GM21737 (cell line): ENCODE measurements at regions not wholly inside any gene's neighbourhood (a gene's known extent, or its start where the extent isn't known, plus 50 kb on each side); places are given as distances from the start of the nearest gene placed in this dataset.

Source experiments
- ATAC-seq: cut with Tn5 transposase; IDR thresholded peaks from one replicate; pipeline ENCODE4 v1.9.1; 2021; ENCODE audit warnings: mild to moderate bottlenecking, moderate library complexity; ENCODE audit not compliant: unreplicated experiment

DNA sequence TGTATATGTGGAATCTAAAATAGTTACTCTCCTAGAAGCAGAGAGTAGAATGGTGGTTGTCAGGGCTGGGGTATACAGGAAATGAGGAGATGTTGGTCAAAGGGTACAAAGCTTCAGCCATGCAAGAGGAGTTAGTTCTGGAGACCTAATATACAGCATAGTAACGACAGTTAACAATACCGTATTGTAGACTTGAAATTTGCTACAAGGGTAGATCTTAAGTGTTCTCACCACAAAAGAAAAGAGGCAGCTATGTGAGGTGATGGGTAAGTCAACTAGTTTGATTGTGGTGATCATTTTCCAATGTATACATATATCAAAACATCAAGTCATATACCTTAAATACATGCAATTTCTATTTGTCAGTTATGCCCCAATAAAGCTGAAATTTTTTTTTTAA is 98.2 kb upstream of the CYP1B1 start:
- no peak for ATAC-seq

DNA sequence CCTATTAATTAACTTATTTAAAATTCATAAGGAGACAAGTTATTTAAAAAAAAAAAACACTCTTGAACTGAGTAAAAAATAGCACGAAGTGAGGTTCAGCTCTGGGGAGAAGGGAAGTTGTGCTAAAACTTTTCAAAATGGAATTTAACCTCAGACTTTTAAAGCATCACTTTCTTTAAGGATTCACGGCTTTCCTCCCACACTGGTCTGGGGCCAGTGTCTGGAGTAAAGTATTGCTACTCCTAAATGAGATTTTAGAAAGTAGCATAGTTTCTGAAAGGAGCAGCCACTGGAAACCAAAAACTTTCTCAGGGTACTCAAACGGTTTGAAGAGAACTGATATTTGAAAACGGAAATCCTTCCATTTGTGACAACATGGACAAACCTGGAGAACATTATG is 97.7 kb upstream of the CYP1B1 start:
- no peak for ATAC-seq

DNA sequence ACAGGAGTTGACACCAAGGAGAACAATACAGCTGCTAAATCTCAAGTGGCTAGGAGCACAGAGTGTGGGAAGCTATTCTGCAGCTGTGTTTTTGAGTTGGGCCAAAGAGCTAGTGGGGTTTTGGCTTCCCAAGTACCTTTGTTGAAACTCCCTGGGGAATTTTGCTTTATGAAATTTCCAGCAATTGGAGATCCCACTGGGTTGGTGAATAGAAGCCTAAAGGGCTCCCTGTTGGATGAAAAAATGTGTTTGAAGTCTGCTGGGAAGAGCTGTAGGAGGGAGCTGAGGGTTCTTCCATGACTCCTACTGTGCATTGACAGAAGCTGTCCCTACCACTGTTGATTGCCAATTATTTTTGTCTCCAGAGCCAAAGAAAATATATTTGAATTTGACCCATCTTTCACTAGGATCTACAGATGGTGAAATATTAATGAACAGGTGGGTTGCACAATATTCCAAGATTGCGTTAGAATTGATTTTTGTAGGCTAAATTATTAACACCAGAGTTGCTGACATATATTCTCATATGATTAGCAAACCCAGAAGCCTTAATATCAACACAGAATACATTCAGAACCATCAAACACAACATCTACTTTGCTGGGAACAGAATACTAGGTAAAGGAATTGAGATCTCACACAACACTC is 95.4 kb upstream of the CYP1B1 start:
- no peak for ATAC-seq

DNA sequence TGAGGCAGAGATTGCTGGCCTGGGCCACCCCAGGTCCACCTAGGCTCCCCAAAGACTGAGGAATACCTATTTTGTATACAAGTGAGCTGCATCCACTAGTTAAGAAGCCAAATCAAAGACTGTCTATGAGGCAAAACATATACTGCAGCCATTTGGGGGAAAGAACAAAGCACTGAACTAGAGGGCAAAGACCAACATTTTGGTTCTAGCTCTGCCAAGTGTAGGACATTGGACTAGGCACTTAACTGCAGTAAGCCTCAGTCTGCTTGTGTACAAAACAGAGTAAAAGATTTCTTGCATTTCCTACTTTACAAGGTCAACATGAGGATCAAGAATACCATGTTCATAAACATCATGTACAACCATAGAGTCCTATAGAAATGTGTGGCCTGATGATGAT is 94.8 kb upstream of the CYP1B1 start:
- ATAC-seq = no peak

DNA sequence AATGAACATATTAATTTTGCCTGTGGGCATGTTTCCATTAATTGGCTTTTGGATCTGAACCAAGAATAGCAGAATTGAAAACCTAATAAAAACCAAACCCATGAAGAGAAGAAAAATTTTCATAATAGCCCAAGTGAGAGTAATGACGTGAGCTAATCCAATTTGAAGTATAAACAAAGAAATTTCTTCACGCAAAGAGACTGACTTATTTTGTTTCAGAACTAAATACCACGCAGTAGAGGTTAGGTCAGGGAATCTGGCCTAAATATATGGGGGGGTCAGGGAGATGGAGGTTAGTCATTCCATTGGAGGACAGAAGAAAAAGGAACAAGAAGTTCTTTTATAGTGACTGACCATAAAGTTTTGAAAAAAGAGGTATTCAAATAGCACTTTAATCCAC is 94.1 kb upstream of the CYP1B1 start:
- ATAC-seq = no peak

DNA sequence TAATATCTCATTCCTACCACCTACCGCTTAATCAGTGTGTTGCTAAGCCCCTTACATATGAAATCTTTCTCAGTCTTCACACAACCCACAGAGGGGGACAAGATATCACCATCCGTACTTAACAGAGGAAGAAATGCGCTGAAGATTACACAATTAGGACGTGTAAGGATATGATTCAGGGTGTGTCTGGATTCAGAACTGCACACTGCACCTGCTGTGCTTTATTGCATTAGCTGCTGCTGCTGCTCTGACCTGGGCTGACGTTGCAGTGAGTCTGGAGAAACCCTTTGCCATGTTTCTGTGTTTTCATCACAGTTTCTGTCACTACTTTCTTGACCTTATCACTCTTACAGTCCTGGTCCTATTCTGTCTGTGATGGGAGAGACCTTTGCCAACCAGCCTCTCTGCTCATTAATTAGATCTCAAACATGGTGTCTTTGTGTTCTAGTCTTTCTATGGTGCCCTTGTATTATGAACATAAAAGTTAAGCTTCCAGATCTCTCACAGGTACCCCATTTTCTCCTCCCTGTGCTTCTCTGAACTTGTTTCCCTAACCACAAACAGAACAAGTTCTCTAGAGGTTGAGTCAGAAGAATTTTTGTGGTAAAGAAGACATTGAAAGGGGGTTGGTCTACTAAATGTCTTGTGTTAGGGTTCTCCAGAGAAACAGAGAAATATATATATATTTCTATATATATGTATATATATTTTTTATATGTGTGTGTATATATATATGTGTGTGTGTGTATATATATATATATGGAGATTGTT is 92.9 kb upstream of the CYP1B1 start:
- ATAC-seq = no peak

DNA sequence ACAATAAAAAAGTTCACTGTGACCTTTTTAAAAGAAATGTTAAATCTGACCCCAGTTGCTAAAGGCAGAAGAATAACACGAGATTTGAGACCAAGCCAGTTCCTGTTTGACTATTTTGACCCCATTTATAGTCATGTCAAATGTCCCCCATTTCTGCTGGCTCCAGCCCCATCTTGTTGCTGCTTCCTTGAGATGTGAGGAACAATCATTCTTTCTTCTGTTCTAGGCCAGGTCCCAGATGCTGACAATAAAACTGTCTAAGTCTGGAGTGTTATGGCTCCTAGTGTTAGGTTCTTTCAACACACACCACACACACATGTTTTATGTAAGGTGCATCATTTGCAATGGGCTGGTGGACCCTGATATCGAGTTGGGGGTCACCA is 92.0 kb upstream of the CYP1B1 start:
- no peak for ATAC-seq

DNA sequence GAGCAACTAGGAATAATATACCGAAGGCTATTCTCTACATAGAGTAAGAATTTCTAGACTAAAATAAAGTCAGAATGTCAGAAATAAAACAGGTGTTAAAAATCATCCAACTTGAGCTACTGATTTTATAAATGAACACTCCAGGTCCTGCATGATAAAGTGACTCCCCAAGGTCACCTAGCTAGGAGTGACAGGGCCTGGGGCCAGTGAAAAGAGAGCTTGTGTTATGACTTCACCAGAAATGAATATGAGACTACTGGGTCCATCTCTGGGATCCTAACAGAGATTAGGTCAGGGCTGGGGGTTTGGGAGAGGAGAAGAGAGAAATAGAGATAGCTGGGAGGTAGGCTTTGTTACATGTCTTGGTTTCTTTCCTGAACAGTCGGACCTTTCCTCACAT is 89.7 kb upstream of the CYP1B1 start:
- ATAC-seq = no peak

DNA sequence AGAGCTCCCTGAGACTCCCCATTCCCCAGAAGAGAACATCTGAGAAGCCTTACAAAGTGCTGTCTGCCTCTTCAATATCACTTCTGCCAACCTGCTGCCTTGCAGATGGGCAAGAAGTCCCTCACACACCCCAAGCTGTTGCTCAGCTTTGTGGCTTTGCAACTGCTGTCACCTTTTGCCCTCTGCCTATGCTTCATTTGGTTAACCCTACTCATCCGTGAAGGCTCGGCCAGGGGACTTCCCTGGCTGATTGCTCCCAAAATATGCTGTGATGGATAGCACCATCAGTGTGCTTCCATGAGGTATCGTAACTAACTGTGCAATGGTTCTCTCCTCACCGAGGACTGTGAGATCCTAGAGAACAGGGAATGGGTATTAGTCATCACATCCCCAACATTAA is 88.9 kb upstream of the CYP1B1 start:
- no peak for ATAC-seq

DNA sequence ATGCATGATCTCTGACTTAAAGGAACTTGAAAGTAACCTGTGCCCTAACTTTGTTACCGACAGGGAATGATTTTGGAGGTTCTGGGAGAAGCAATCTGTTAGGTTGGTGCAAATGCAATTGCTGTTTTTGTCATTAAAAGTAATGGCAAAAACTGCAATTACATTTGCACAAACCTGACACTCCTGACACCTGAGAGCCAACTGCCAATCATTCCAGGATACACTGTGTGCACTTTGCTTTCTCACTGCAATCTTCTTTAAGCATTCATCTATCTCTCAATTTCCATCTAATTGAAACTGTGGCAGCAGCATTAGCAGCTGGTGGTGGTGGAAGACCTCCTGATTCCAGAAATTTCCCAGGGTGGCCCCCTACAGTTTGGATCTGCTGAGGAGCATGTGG is 87.6 kb upstream of the CYP1B1 start:
- ATAC-seq = no peak

DNA sequence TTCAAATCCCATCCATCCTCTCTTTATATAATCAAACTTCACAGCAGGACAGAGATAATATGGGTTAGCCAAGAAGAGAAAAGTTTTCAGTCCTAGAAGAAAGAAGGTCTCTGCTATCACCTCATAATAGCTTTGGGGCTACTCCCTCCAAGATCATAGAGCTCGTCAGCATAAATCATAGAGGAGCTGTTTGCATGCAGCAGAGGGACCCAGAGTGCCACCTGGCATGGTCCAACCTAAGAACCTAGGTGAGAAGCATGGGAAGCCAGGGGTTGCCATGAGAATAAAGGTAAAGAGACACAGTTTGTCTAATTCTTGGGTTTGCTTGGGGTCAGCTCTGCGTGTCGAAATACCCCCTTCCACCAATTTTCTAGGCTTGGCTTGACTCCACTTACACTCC is 87.1 kb upstream of the CYP1B1 start:
- no peak for ATAC-seq

DNA sequence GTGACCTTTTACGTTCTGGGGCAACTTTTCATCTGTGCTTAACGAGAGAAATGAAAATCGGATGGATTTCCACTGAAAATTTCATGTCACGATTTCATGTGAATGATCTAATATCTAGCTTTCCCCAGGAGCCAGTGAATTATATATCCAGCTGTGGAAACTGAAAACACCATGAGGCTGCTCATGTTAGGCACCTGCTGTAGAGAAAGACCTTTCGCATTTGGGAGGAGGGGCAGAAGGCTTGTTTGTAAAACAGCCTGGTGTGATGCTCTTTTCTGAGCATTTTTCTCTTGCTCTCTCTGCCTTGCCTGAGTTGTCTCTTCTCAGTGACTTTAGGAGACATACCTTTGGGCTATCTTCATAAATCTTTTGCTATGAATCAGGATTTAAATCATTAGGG is 84.6 kb upstream of the CYP1B1 start:
- ATAC-seq = no peak

DNA sequence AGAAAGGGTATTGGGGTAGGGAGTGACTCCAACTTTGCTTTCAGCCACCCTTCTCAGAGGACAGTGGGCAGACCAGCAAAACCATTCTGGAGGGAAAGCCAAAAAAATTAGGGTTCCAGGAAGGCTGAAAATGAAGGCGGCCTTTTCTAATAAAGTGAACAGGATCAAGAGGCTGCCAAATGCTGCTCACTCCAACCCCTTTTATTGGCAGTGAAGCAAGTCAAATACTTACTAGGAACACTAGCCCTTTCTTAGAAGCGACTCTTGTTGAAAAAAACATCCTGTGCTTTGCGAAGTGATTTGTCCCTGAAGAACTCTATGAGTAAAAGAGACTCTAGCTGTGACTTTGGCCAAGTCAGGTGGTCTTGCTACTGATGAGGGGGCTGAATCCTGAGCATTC is 83.6 kb upstream of the CYP1B1 start:
- ATAC-seq = no peak

DNA sequence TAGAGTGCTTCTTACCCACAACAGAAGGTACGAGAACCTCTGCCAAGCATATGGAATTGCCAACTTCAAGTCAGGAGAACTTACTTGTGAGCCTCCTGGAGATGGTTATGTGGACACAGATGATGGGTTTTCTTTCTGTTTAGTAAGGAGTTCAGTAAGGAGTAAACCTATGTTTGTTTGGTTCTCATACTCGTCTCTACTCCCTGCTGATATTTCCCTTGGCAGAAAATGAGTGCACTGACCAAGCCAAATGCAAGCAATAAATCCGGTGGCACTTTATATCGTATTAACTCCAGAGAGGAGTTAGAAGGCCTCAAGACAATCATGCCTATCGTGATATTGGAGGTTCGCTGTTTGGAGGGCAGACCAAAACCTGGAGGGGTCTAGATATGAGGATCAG is 83.2 kb upstream of the CYP1B1 start:
- no peak for ATAC-seq

DNA sequence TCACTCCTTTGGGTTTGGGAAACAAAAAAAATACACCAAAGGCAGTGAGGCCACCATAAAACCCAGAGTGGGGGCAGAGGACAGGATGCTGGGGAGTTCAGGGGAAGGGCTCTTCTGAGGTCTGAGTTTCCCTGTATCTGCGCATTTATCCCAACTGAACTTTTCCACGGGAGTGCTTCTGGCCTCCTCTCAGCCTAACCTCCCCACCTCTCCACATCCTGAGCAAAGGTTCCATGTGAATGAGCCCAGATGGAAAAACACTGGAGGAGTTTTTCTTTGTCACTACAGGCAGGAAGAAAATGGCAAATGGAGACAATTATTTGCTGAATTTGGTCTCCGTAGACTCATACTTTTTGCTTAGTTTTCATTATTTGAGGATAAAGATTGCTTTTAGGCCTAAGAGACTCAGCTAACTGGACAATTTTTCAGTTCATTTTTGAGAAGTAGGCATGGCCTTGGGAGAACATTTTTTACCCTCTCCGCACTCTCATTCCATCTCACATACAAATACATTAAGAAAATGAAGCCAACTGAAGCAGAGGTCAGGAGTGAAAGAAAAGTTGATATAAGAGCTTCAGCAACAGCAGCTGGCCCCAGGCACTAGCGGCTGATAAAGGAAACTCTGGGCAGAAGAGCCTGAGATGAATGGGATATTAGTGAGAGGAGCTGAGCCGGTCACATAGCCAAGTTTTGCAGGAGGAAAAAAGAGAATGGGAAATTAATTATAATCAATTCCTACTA is 82.6 kb upstream of the CYP1B1 start:
- ATAC-seq = no peak

DNA sequence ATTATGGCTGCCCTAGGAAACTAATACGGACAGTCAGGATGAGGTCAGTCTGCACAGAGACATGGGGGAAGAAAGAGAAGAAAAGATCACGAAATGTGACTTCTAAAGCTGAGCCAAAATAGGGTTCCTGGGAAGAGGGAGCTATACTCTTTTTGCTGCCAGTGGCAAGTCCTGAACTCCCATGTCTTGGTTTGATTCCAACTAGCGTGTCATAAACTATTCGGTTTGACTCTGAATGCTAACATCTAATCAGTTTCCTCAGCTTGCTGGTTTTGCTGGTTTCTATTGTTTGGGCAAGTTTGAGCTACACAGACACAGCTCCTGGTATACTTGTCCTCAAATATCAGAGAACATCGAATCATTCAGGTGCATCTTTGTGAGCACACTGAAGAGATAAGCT is 80.5 kb upstream of the CYP1B1 start:
- ATAC-seq = no peak

DNA sequence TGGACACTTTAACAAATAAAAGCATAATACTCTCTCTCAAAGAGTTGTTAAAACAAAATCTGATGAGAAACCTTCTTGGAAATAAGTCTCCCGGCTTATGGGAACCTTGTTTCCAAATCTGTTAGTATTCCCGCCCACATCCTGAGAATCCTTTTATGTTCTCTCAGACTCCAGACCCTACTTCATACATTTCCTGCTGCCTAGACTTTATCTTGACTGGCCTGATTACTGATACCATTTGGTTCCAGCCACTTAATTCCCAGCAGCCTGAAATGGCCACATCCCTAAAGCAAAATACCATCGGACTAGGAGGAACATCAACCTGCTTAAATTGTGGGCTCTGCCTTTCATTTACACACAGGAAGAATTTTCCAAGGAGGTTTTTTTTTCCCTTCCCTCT is 79.1 kb upstream of the CYP1B1 start:
- ATAC-seq = no peak

DNA sequence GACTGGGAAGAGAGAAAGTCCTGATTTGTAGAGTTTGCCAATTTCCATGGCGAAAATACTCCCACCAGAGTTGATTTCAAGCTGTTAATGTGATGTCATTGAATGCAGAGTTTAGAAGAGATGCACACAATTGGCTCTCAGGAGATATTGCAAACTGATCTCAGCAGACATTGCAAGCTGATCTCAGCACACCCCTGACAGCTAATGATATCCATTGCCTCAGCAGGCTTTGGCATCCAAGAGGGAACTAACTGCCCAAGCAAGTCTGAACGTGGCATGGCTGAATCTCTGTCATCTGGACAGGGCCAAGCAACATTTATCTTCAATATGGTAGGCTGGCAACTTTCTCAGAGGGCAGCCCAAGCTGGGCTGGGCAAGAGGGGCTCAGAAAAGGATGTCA is 78.4 kb upstream of the CYP1B1 start:
- ATAC-seq = no peak

DNA sequence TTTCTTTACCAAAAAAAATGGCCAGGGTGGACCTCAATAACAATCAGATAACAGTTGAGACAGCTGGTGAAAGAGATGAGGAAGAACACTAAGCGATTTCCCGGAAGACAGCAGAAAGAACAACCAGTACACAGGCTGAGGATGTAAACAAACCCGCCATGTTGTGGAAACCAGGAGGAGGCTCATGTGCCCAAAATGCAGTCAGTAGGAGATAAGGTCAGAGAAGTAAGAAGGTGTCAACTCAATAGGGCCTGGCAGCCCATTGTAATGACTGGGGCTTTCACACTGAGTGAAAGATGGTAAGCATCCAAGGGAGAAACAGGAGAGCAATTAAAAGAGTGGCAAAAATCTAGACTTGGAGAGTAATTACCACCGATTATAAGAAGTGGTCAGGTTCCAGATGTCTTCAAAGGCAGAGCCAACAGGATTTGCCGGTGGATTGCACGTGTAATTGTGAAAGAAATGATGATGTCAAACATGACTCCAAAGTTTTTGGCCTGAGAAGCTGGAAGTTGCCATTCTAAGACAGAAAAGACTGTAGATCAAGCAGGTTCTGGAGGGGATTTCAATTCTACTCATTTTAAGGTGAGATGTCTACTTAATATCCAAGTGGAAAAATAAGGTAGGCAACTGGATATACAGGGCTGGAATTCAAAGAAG is 77.7 kb upstream of the CYP1B1 start:
- no peak for ATAC-seq

DNA sequence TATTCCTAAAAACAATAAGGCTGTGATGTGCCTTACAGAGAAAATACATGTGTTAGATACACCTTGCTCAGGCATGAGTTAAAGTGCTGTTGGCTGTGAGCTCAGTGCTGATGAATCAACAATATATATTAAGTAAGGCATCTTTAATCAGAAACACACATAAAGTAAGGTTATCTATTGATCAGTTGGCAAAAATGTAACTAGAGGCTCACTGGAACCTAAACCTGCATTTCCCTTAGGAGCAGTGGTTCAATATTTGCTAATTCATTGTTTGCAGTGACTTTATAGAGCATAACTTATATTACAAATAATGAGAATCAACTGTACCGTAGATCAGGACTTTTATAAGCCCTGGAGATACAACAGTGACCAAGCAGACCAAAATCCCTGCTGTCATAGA is 77.0 kb upstream of the CYP1B1 start:
- no peak for ATAC-seq

DNA sequence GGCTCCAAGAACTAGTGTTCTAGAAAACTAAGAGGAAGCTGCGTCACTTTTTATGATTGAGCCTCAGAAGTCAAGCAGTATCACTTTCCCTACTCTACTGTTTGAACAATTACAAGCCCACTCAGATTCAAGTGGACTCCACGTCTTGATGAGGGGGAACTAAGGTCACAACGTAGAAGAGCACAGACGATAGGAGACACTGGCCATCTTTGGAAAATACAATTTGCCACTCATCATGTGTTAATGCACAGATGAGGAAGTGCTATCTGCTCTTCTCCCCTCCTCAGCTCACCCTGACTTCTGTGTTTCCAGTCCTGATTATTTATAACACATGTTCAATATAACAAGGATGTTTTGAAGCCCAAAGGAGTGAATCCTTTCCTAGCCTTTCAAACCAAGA is 76.1 kb upstream of the CYP1B1 start:
- no peak for ATAC-seq

DNA sequence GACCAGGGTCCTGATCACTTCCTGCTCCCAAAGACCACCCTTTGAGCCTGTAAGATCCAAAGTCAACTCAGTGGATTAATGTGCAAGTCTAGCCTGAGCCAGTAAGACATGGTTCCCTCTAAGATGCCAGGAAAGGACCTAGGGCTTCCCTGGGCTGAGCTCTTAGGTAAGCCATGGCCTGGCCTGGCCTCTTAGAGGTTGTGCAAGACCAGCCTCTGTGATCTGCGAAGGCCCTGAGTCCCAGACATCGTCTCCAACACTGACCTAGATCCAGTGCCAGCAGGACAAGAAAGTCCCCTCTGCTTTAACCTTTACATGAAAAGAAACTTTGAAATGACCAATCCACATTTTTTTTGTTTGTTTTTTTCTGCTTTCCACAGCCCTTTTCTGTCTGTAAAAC is 73.6 kb upstream of the CYP1B1 start:
- no peak for ATAC-seq
